Neural cell (in vitro differentiated cells): ENCODE measurements at regions not wholly inside any gene's neighbourhood (a gene's known extent, or its start where the extent isn't known, plus 50 kb on each side); places are given as distances from the start of the nearest gene placed in this dataset.

Experiments used
- H2AFZ ChIP-seq: fragments of 200-600, 300-800 bp; sonication (generic), shearing (Covaris generic); 2 replicates; pipeline ENCODE4 v1.6.0; 2014; ENCODE audit warnings: low read depth, mild to moderate bottlenecking, antibody characterized with exemption, low read length, moderate library complexity
- H3F3A ChIP-seq: fragments of 200-600 bp; shearing (Covaris generic); 2 replicates; pipeline ENCODE4 v1.6.1; 2016; ENCODE audit warnings: mild to moderate bottlenecking, moderate library complexity, mixed read lengths, antibody characterized with exemption, low read length; ENCODE audit not compliant: insufficient read depth, poor library complexity, severe bottlenecking
- H3K27ac ChIP-seq: fragments of 200-600, 300-800 bp; sonication (generic), shearing (Covaris generic); 2 replicates; pipeline ENCODE4 v1.5.1; 2014; ENCODE audit warnings: mild to moderate bottlenecking, low read length, moderate library complexity
- H3K27me3 ChIP-seq: fragments of 300-800, 200-600 bp; sonication (generic), shearing (Covaris generic); 2 replicates; pipeline ENCODE4 v1.6.0; 2014; ENCODE audit warnings: mild to moderate bottlenecking, low read depth, low read length, moderate library complexity; ENCODE audit not compliant: insufficient read depth
- H3K36me3 ChIP-seq: fragments of 300-800, 200-600 bp; sonication (generic), shearing (Covaris generic); 2 replicates; pipeline ENCODE4 v1.5.1; 2014; ENCODE audit warnings: mild to moderate bottlenecking, antibody characterized with exemption, low read length, moderate library complexity; ENCODE audit not compliant: insufficient read depth
- H3K4me2 ChIP-seq: fragments of 300-800, 200-600 bp; sonication (generic), shearing (Covaris generic); 2 replicates; pipeline ENCODE4 v1.6.0; 2014; ENCODE audit warnings: mild to moderate bottlenecking, low read length
- H3K4me3 ChIP-seq: fragments of 300-800, 200-600 bp; sonication (generic), shearing (Covaris generic); 2 replicates; pipeline ENCODE4 v1.5.1; 2014; ENCODE audit warnings: mild to moderate bottlenecking, low read length, moderate library complexity
- H3K79me2 ChIP-seq: fragments of 200-600 bp; shearing (Covaris generic); replicated peaks from 2 replicates; pipeline ENCODE4 v1.6.0; 2014; ENCODE audit warnings: mild to moderate bottlenecking, low read length, moderate library complexity; ENCODE audit not compliant: insufficient read depth
- H3K9ac ChIP-seq: fragments of 300-800, 200-600 bp; sonication (generic), shearing (Covaris generic); 2 replicates; pipeline ENCODE4 v1.6.1; 2016; ENCODE audit warnings: mild to moderate bottlenecking, low read length, mixed read lengths
- H3K9me2 ChIP-seq: fragments of 200-600 bp; shearing (Covaris generic); 2 replicates; pipeline ENCODE4 v1.6.1; 2016; ENCODE audit warnings: mild to moderate bottlenecking, low read length, mixed read lengths; ENCODE audit not compliant: insufficient read depth
- H3K9me3 ChIP-seq: fragments of 200-600, 300-800 bp; sonication (generic), shearing (Covaris generic); 2 replicates; pipeline ENCODE4 v1.6.1; 2016; ENCODE audit warnings: mild to moderate bottlenecking, mixed run types, low read length, moderate library complexity, mixed read lengths
- H4K20me1 ChIP-seq: fragments of 200-600 bp; shearing (Covaris generic); 2 replicates; pipeline ENCODE4 v1.6.1; 2016; ENCODE audit warnings: mild to moderate bottlenecking, mixed run types; ENCODE audit not compliant: insufficient read depth
- EP300 ChIP-seq: fragments of 450-650 bp; conservative IDR thresholded peaks from 2 replicates; pipeline ENCODE4 v1.6.1; 2014; ENCODE audit warnings: antibody characterized with exemption, mild to moderate bottlenecking, moderate library complexity; ENCODE audit not compliant: poor library complexity, severe bottlenecking
- EZH2 ChIP-seq: fragments of 200-600, 300-800 bp; shearing (Covaris generic), sonication (generic); IDR thresholded peaks from 2 replicates; pipeline ENCODE4 v1.6.1; 2014; ENCODE audit warnings: antibody characterized with exemption, low read length, borderline replicate concordance, mild to moderate bottlenecking; ENCODE audit not compliant: insufficient read depth, poor library complexity, severe bottlenecking
- MXI1 ChIP-seq: fragments of 450-650 bp; conservative IDR thresholded peaks from 2 replicates; pipeline ENCODE4 v1.6.1; 2014; ENCODE audit warnings: antibody characterized with exemption, mild to moderate bottlenecking; ENCODE audit not compliant: poor library complexity, severe bottlenecking
- POLR2AphosphoS5 ChIP-seq: IDR thresholded peaks from 2 replicates; pipeline ENCODE4 v1.6.1; 2012
- RAD21 ChIP-seq: fragments of 450-650 bp; conservative IDR thresholded peaks from 2 replicates; pipeline ENCODE4 v1.6.1; 2014; ENCODE audit warnings: antibody characterized with exemption, mild to moderate bottlenecking, moderate library complexity
- SMC3 ChIP-seq: fragments of 450-650 bp; conservative IDR thresholded peaks from 2 replicates; pipeline ENCODE4 v1.6.1; 2014; ENCODE audit warnings: antibody characterized with exemption, mild to moderate bottlenecking, moderate library complexity; ENCODE audit not compliant: poor library complexity
- TAF1 ChIP-seq: IDR thresholded peaks from 2 replicates; pipeline ENCODE4 v1.6.1; 2012; ENCODE audit warnings: low read depth
- TF ChIP-seq, protein P1 (sequence below): IDR thresholded peaks from 2 replicates; pipeline ENCODE4 v1.6.1; 2012; ENCODE audit warnings: borderline replicate concordance
- TF ChIP-seq, protein P2 (sequence below): fragments of 450-650 bp; IDR thresholded peaks from 2 replicates; pipeline ENCODE4 v1.5.1; 2014; ENCODE audit warnings: antibody characterized with exemption, mild to moderate bottlenecking, moderate library complexity; ENCODE audit not compliant: poor library complexity, severe bottlenecking

GRCh38 chr10:6888434-6888833, 308.4 kb upstream of the PRKCQ start:
- TF ChIP-seq EP300 (no peak), MXI1 (no peak), TAF1 (no peak), EZH2 (no peak), POLR2AphosphoS5 (no peak), SMC3 (no peak), RAD21 (no peak)
- TF ChIP-seq, protein P1, sequence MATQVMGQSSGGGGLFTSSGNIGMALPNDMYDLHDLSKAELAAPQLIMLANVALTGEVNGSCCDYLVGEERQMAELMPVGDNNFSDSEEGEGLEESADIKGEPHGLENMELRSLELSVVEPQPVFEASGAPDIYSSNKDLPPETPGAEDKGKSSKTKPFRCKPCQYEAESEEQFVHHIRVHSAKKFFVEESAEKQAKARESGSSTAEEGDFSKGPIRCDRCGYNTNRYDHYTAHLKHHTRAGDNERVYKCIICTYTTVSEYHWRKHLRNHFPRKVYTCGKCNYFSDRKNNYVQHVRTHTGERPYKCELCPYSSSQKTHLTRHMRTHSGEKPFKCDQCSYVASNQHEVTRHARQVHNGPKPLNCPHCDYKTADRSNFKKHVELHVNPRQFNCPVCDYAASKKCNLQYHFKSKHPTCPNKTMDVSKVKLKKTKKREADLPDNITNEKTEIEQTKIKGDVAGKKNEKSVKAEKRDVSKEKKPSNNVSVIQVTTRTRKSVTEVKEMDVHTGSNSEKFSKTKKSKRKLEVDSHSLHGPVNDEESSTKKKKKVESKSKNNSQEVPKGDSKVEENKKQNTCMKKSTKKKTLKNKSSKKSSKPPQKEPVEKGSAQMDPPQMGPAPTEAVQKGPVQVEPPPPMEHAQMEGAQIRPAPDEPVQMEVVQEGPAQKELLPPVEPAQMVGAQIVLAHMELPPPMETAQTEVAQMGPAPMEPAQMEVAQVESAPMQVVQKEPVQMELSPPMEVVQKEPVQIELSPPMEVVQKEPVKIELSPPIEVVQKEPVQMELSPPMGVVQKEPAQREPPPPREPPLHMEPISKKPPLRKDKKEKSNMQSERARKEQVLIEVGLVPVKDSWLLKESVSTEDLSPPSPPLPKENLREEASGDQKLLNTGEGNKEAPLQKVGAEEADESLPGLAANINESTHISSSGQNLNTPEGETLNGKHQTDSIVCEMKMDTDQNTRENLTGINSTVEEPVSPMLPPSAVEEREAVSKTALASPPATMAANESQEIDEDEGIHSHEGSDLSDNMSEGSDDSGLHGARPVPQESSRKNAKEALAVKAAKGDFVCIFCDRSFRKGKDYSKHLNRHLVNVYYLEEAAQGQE = no peak
- TF ChIP-seq, protein P2, sequence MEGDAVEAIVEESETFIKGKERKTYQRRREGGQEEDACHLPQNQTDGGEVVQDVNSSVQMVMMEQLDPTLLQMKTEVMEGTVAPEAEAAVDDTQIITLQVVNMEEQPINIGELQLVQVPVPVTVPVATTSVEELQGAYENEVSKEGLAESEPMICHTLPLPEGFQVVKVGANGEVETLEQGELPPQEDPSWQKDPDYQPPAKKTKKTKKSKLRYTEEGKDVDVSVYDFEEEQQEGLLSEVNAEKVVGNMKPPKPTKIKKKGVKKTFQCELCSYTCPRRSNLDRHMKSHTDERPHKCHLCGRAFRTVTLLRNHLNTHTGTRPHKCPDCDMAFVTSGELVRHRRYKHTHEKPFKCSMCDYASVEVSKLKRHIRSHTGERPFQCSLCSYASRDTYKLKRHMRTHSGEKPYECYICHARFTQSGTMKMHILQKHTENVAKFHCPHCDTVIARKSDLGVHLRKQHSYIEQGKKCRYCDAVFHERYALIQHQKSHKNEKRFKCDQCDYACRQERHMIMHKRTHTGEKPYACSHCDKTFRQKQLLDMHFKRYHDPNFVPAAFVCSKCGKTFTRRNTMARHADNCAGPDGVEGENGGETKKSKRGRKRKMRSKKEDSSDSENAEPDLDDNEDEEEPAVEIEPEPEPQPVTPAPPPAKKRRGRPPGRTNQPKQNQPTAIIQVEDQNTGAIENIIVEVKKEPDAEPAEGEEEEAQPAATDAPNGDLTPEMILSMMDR = no peak
- Histone ChIP-seq H3K9me2 (no peaks in the 10 kb centered on the region), H3K4me3 (no peak overlapping the region), H3K79me2 (no peaks in the 10 kb centered on the region), H3K36me3 (no peaks in the 10 kb centered on the region), H3K27ac (no peak overlapping the region), H3F3A (no peaks in the 10 kb centered on the region), H3K9me3 (no peaks in the 10 kb centered on the region), H3K27me3 (no peaks in the 10 kb centered on the region), H3K9ac (no peak overlapping the region), H3K4me2 (no peak overlapping the region), H4K20me1 (no peaks in the 10 kb centered on the region), H2AFZ (no peak overlapping the region)

- no peaks in the 10 kb centered on the region for H3K79me2 ChIP-seq
- no peak overlapping the region for H3K4me3 ChIP-seq
- no peak overlapping the region for H3K9ac ChIP-seq
- no peaks in the 10 kb centered on the region for H3K9me3 ChIP-seq
- H3K27me3 ChIP-seq = no peaks in the 10 kb centered on the region
- no peak overlapping the region for H3K4me2 ChIP-seq
- H3K9me2 ChIP-seq = no peaks in the 10 kb centered on the region
- no peaks in the 10 kb centered on the region for H3K36me3 ChIP-seq
- no peaks in the 10 kb centered on the region for H3F3A ChIP-seq
- no peak overlapping the region for H3K27ac ChIP-seq
- TF ChIP-seq EP300 (no peak), RAD21 (no peak), SMC3 (no peak), EZH2 (no peak), TAF1 (no peak), POLR2AphosphoS5 (no peak), MXI1 (no peak)
- TF ChIP-seq, protein P1 = no peak
- TF ChIP-seq, protein P2 = no peak
- H2AFZ ChIP-seq = no peak overlapping the region
- no peaks in the 10 kb centered on the region for H4K20me1 ChIP-seq
Measured at GRCh38 chr10:6885284-6885683, 305.2 kb upstream of the PRKCQ start.
